ENCODE measurements at regions not wholly inside any gene's neighbourhood (a gene's known extent, or its start where the extent isn't known, plus 50 kb on each side); places are given as distances from the start of the nearest gene placed in this dataset.

DNA sequence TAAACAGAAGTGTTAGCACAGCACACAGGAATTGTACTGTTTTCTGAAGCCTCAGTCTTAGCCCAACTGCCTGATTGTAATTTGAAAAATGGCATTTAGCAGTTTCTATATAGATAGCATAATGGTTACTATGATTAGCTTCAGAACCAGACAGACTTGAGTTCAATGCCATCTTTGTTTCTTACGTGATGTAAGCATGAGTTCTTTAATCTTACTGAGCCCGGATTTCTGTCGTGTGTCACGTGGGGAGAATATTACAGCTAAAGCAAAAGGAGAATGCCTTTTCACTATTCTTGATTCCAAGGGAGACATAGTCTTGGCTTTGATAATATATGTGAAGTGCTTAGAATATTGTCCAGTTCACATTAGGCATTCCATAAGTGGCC lies 407.3 kb downstream of the STIM2 start:
- TF ChIP-seq, protein P1, sequence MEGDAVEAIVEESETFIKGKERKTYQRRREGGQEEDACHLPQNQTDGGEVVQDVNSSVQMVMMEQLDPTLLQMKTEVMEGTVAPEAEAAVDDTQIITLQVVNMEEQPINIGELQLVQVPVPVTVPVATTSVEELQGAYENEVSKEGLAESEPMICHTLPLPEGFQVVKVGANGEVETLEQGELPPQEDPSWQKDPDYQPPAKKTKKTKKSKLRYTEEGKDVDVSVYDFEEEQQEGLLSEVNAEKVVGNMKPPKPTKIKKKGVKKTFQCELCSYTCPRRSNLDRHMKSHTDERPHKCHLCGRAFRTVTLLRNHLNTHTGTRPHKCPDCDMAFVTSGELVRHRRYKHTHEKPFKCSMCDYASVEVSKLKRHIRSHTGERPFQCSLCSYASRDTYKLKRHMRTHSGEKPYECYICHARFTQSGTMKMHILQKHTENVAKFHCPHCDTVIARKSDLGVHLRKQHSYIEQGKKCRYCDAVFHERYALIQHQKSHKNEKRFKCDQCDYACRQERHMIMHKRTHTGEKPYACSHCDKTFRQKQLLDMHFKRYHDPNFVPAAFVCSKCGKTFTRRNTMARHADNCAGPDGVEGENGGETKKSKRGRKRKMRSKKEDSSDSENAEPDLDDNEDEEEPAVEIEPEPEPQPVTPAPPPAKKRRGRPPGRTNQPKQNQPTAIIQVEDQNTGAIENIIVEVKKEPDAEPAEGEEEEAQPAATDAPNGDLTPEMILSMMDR (IDR thresholded peaks at IDR 0.05): no peak
- TF ChIP-seq ZFX (IDR thresholded peaks at IDR 0.05; ENCODE audit: borderline replicate concordance): no peak
